ENCODE measurements at regions not wholly inside any gene's neighbourhood (a gene's known extent, or its start where the extent isn't known, plus 50 kb on each side); places are given as distances from the start of the nearest gene placed in this dataset.

- DNase-seq (ENCODE audit: low read depth) = no peak
Measured at GRCh38 chr6:25066593-25066992, 130.8 kb upstream of the RIPOR2 start.

- no peak for DNase-seq (ENCODE audit: low read depth)
Measured at GRCh38 chr6:25068866-25069265, 133.1 kb upstream of the RIPOR2 start.

- DNase-seq (ENCODE audit: low read depth) = peak; percentile 53
Measured at GRCh38 chr6:25070547-25071366, 135.0 kb upstream of the RIPOR2 start.

DNA sequence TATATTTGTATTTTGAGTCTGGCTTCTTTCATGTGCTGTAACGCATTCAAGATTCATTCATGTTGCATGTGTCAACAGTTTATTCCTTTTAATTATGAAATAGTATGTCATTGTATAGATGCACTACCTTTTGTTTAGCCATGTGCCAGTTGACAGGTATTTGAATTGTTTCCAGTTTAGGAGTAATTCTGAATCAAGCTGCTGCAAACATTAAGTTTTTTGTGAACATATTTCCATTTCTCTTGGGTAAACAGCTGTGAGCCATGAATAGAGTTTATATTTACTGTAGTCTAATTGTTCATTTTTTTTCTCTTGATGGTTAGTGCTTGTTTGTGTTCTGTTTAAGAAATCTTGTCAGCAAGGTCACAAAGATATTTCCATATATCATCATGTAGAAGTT, 142.4 kb upstream of the RIPOR2 start:
- DNase-seq (ENCODE audit: low read depth) = no peak

GRCh38 chr6:25083784-25084507, 148.2 kb upstream of the RIPOR2 start:
- no peak for DNase-seq (ENCODE audit: low read depth)

GRCh38 chr6:25084508-25084833, 148.7 kb upstream of the RIPOR2 start:
- no peak for DNase-seq (ENCODE audit: low read depth)

DNA sequence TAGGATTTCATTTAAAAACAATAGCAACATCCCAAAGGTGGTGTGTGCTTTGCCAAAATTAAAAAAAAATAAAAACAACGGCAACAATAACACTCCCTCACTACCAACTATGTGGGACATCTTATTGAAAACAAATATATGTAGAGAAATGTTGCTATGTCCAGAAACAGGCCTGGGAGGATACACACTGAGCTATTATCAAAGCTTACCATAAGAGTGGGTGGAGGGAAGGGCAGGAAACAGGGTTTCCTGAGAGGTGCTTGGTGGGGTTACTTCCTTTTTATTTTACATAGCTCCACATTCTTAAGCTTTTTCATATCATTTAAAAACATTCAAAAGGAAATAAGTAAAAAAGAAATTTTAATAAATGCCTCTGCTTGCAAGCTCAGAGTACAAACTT, 150.0 kb upstream of the RIPOR2 start:
- DNase-seq (ENCODE audit: low read depth) = no peak

GRCh38 chr6:25086500-25087091, 150.8 kb upstream of the RIPOR2 start:
- DNase-seq (ENCODE audit: low read depth) = no peak

- no peak for DNase-seq (ENCODE audit: low read depth)
Measured at GRCh38 chr6:25088513-25088912, 152.8 kb upstream of the RIPOR2 start.

- DNase-seq (ENCODE audit: low read depth) = no peak
Measured at GRCh38 chr6:25089442-25089841, 153.7 kb upstream of the RIPOR2 start.

DNA sequence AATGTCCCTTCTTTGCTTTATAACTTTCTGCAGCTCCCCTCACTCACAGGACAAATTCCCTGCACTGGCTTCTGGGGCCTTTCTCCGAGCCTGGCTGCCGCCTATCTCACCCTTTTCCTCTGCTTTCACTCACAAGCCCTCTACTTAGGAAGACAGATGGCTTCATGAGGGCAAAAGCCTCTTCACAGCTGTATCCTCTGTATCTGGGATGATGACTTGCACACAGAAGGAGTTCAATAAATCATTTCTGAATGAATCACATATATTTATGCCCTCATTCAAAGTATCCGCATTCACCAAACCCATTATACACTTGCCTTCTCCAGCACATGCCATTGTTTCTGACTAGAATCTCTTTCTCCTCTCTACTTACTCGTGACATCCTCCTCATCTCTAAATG, 159.0 kb upstream of the RIPOR2 start:
- no peak for DNase-seq (ENCODE audit: low read depth)

DNA sequence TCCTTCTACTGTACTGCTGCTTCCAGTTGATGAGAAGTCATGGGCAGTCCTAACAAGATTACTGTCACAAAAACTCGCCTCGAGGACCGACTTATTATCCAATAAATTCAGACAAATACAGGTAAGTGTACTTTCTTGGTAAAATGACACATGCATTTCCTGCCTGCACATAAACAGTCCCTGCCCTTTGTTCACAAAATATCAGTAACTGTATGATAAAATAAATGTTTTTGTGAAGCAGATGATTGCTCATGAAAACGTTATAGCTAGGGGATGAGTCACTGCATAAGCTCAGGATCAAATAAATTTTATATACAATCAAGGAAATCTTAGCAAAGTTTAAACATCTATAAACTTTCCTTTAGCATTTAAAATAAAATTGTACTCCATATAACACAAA, 164.5 kb upstream of the RIPOR2 start:
- no peak for DNase-seq (ENCODE audit: low read depth)

DNA sequence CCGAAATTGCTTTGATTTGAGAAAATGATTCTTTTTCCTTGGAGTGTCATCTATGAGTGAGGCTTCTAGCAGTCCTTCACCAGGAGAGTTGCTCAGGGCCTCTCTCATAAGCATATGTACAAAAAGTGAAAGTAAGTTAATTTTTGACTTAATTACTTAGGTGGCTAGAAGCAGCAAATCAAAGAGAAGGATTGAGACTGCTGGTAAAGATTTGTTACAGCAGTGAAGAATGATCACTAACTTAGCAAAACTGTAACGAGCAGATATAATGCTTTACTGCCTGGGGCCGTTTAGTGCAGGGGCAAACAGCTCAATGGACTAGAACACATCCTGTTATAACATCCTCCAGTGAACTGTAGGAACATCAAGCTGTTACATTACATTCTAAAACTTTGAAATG, 167.8 kb upstream of the RIPOR2 start:
- DNase-seq (ENCODE audit: low read depth) = no peak

GRCh38 chr6:25105070-25105925, 169.5 kb upstream of the RIPOR2 start:
- no peak for DNase-seq (ENCODE audit: low read depth)

DNA sequence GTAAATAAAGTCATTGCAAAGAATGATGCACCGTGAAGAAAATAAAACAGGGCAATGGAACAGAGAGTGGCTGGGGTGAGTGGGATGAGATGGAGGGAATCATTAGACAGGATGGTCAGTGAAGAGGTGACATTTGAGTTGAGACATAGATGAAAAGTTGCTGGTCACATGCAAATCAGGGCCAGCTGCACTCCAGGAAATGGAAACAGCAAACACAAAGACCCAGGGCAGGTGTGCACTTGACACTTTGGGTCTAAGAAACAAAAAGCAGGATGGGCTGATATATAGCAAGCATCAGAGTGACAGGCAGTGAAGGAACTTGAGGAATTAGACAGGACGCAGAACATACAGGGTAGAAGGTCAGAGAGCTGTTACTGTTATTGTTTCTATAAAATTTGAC, 171.5 kb upstream of the RIPOR2 start:
- DNase-seq (ENCODE audit: low read depth) = no peak

DNA sequence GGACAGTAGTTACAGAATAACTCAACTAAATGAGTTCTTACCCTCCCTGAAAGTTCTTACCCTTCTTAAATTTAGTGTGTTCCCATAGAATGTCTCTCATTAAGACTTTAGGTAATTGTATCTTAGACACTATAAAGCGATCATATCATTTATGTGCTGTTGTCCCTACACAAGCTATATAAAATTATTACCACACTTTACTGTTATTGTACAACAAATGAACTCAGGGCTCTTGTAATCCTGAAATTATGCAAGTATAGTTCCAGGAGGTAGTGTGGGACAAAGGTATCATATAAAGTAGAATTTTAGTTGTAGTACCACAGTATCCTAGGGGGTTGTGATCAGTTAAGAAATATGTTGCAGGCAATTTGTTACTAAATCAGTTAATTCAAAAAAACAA, 167.4 kb upstream of the CARMIL1 start:
- no peak for DNase-seq (ENCODE audit: low read depth)

DNA sequence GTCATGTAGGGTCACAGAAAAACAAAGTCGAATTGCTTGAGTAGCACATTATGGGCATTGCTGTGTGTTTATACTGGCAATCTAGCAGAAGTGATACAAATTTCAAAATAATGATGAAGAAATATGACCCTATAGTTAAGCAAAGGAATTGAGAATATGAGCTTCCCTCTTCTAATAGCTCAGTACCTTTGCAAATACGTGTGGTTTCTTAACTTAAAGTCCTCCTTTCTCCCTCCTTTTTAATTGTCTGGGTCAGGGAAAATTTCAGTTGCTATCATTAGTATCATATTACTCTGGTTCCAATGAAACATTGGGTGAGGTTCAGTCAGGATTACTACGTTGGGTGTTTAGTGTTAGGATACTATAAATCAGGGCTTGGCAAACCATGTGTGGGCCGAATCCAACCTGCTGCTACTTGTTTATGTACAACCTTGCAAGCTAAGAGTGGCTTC, 166.8 kb upstream of the CARMIL1 start:
- no peak for DNase-seq (ENCODE audit: low read depth)

GRCh38 chr6:25113436-25113835, 165.7 kb upstream of the CARMIL1 start:
- DNase-seq (ENCODE audit: low read depth) = no peak

DNA sequence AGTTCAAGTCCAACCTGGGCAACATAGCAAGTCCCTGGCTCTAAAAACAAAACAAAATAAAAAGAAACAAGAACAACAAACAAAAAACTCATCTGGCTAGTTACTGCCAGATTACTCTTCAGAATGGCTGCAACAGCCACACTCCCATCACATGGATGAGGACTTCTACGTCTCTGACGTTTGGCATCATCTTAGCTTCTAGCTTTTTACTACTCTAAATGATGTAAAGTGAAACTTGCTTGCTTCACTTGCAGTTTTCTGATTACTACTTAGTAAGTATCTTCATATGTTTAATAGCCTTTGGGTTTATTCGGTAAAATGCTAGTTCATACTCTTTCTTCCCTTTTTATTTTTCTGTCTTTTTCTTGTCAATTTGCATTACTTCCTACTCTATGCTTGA, 161.1 kb upstream of the CARMIL1 start:
- no peak for DNase-seq (ENCODE audit: low read depth)

DNA sequence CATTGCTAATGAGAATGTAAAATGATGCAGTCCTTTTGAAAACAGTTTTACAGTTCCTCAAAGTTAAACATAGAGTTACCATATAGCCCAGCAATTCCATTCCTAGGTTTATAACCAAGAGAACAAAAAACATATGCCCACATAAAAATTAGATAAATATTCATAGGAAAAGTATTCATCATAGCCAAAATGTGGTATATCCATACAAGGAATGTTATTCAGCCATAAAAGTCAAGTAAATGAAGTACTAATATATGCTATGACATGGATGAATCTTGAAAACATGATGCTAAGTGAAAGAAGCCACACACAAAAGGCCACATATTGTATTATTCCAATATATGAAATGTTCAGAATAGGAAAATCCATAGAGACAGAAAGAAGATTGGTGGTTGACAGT, 158.0 kb upstream of the CARMIL1 start:
- no peak for DNase-seq (ENCODE audit: low read depth)

GRCh38 chr6:25122001-25122400, 157.2 kb upstream of the CARMIL1 start:
- no peak for DNase-seq (ENCODE audit: low read depth)

GRCh38 chr6:25122622-25123237, 156.4 kb upstream of the CARMIL1 start:
- DNase-seq (ENCODE audit: low read depth) = no peak

Measured in stimulated activated CD8-positive, alpha-beta memory T cell treated with anti-CD3 and anti-CD28 coated beads, Interleukin-4, amount 100 ng/mL, for 24 hours (primary cell).